Mucosa of rectum (tissue), 2 donors: ENCODE measurements at regions not wholly inside any gene's neighbourhood (a gene's known extent, or its start where the extent isn't known, plus 50 kb on each side); places are given as distances from the start of the nearest gene placed in this dataset.
A peak's percentile ranks its signal among the peaks of the same experiment; 100 is the strongest.

Experiments used
- H3K27ac ChIP-seq, 2 donors: one replicate each; pipeline ENCODE4 v1.7.0; 2013; ENCODE audit warnings: inconsistent platforms in 2 of 2, low read depth in 2 of 2, low read length in 2 of 2
- H3K27me3 ChIP-seq, 2 donors: one replicate each; pipeline ENCODE4 v1.7.0; 2013; ENCODE audit warnings: low read length in 2 of 2; ENCODE audit not compliant: control insufficient read depth in 2 of 2, insufficient read depth in 2 of 2
- H3K36me3 ChIP-seq, 2 donors: one replicate each; pipeline ENCODE4 v1.7.0; 2013; ENCODE audit warnings: low read length in 2 of 2; ENCODE audit not compliant: control insufficient read depth in 2 of 2, insufficient read depth in 2 of 2
- H3K4me1 ChIP-seq, 2 donors: one replicate each; pipeline ENCODE4 v1.7.0; 2013; ENCODE audit warnings: low read length in 2 of 2, mild to moderate bottlenecking in 1 of 2; ENCODE audit not compliant: control insufficient read depth in 2 of 2, insufficient read depth in 2 of 2
- H3K4me3 ChIP-seq, 2 donors: one replicate each; pipeline ENCODE4 v1.7.0; 2013; ENCODE audit warnings: low read length in 2 of 2
- H3K9ac ChIP-seq, 2 donors: one replicate each; pipeline ENCODE4 v1.7.0; 2013; ENCODE audit warnings: low read length in 2 of 2, low read depth in 1 of 2, mild to moderate bottlenecking in 1 of 2
- H3K9me3 ChIP-seq, 2 donors: one replicate each; pipeline ENCODE4 v1.7.0; 2013; ENCODE audit warnings: low read length in 2 of 2; ENCODE audit not compliant: control insufficient read depth in 2 of 2
- donor health status: healthy.
- donor health status: Normal muscosa, but diverticular disease.

- Histone ChIP-seq H3K27ac (peak overlapping the region; percentile 54 to 66), H3K9me3 (no peaks in the 10 kb centered on the region), H3K4me3 (no peak overlapping the region), H3K4me1 (peaks cover 0 to 25% of the 10 kb centered on the region in 2 donors), H3K9ac (peak overlapping the region in 1 of 2 donors; percentile 5), H3K36me3 (no peaks in the 10 kb centered on the region), H3K27me3 (no peaks in the 10 kb centered on the region)
These were observed 99.4 kb upstream of the PGRMC2 start for GRCh38 chr4:128386761-128387599.

- H3K27me3 ChIP-seq, result no peaks in the 10 kb centered on the region
- H3K4me3 ChIP-seq, result peak overlapping the region in 1 of 2 donors; percentile 27
- H3K36me3 ChIP-seq, result no peaks in the 10 kb centered on the region
- H3K27ac ChIP-seq, result peak overlapping the region; percentile 11 to 54
- H3K9me3 ChIP-seq, result no peaks in the 10 kb centered on the region
- peaks cover 0 to 28% of the 10 kb centered on the region in 2 donors for H3K4me1 ChIP-seq
- H3K9ac ChIP-seq, result no peak overlapping the region
These were observed 98.2 kb upstream of the PGRMC2 start for GRCh38 chr4:128385683-128386304.

- Histone ChIP-seq H3K9ac (no peak overlapping the region), H3K4me3 (no peak overlapping the region), H3K27ac (peak overlapping the region; percentile 11 to 24), H3K36me3 (no peaks in the 10 kb centered on the region), H3K9me3 (no peaks in the 10 kb centered on the region), H3K27me3 (no peaks in the 10 kb centered on the region), H3K4me1 (peaks cover 0 to 28% of the 10 kb centered on the region in 2 donors)
These were observed 97.4 kb upstream of the PGRMC2 start for GRCh38 chr4:128384765-128385598.

- H3K4me3 ChIP-seq, result no peak overlapping the region
- no peaks in the 10 kb centered on the region for H3K36me3 ChIP-seq
- no peaks in the 10 kb centered on the region for H3K9me3 ChIP-seq
- H3K27me3 ChIP-seq, result no peaks in the 10 kb centered on the region
- peaks cover 0 to 28% of the 10 kb centered on the region in 2 donors for H3K4me1 ChIP-seq
- no peak overlapping the region for H3K9ac ChIP-seq
- peak overlapping the region in 1 of 2 donors; percentile 2 for H3K27ac ChIP-seq
These were observed 96.5 kb upstream of the PGRMC2 start for GRCh38 chr4:128384091-128384520.

GRCh38 chr4:128381748-128382559 is 94.3 kb upstream of the PGRMC2 start:
- H3K27me3 ChIP-seq, result no peaks in the 10 kb centered on the region
- H3K27ac ChIP-seq, result no peak overlapping the region
- no peak overlapping the region for H3K4me3 ChIP-seq
- H3K9me3 ChIP-seq, result no peaks in the 10 kb centered on the region
- no peaks in the 10 kb centered on the region for H3K36me3 ChIP-seq
- H3K4me1 ChIP-seq, result peaks cover 0 to 23% of the 10 kb centered on the region in 2 donors
- H3K9ac ChIP-seq, result no peak overlapping the region

GRCh38 chr4:128380306-128380705 is 92.7 kb upstream of the PGRMC2 start:
- no peak overlapping the region for H3K27ac ChIP-seq

GRCh38 chr4:128379860-128380259 is 92.2 kb upstream of the PGRMC2 start:
- Histone ChIP-seq H3K9me3 (no peaks in the 10 kb centered on the region), H3K4me3 (no peak overlapping the region), H3K36me3 (no peaks in the 10 kb centered on the region), H3K9ac (no peak overlapping the region), H3K27ac (no peak overlapping the region), H3K27me3 (no peaks in the 10 kb centered on the region), H3K4me1 (peaks cover 0 to 8% of the 10 kb centered on the region in 2 donors)

More at GRCh38 chr4:128380306-128380705, 92.7 kb upstream of the PGRMC2 start:
- H3K4me3 ChIP-seq, result no peak overlapping the region
- no peaks in the 10 kb centered on the region for H3K36me3 ChIP-seq
- peaks cover 0 to 9% of the 10 kb centered on the region in 2 donors for H3K4me1 ChIP-seq
- no peaks in the 10 kb centered on the region for H3K9me3 ChIP-seq
- no peak overlapping the region for H3K9ac ChIP-seq
- no peaks in the 10 kb centered on the region for H3K27me3 ChIP-seq

GRCh38 chr4:128378668-128379067 is 91.1 kb upstream of the PGRMC2 start:
- Histone ChIP-seq H3K27ac (no peak overlapping the region), H3K9ac (no peak overlapping the region), H3K9me3 (no peaks in the 10 kb centered on the region), H3K4me1 (peaks cover 0 to 8% of the 10 kb centered on the region in 2 donors), H3K27me3 (no peaks in the 10 kb centered on the region), H3K4me3 (no peak overlapping the region), H3K36me3 (no peaks in the 10 kb centered on the region)

GRCh38 chr4:128376958-128377357 is 89.3 kb upstream of the PGRMC2 start:
- Histone ChIP-seq H3K36me3 (no peaks in the 10 kb centered on the region), H3K4me1 (peaks cover 0 to 2% of the 10 kb centered on the region in 2 donors), H3K9me3 (no peaks in the 10 kb centered on the region), H3K27me3 (no peaks in the 10 kb centered on the region), H3K4me3 (no peak overlapping the region), H3K9ac (no peak overlapping the region), H3K27ac (no peak overlapping the region)
